ENCODE measurements at regions not wholly inside any gene's neighbourhood (a gene's known extent, or its start where the extent isn't known, plus 50 kb on each side); places are given as distances from the start of the nearest gene placed in this dataset.

- in situ Hi-C loops (cut with MboI; ENCODE audit: low sequenced_read_pairs) = no loop called here
Observed at GRCh38 chr19:27780367-27781075, 1432.4 kb downstream of the UQCRFS1 start.

- in situ Hi-C loops (cut with MboI; ENCODE audit: low sequenced_read_pairs) = no loop called here
Observed at GRCh38 chr19:27779954-27780353, 1433.0 kb downstream of the UQCRFS1 start.

- in situ Hi-C loops (cut with MboI; ENCODE audit: low sequenced_read_pairs) = no loop called here
Observed at GRCh38 chr19:27777726-27778125, 1435.2 kb downstream of the UQCRFS1 start.

- in situ Hi-C loops (cut with MboI; ENCODE audit: low sequenced_read_pairs) = no loop called here
Observed at GRCh38 chr19:27777242-27777641, 1435.7 kb downstream of the UQCRFS1 start.

GRCh38 chr19:27776524-27776923 lies 1436.4 kb downstream of the UQCRFS1 start:
- in situ Hi-C loops (cut with MboI; ENCODE audit: low sequenced_read_pairs) = no loop called here

- in situ Hi-C loops (cut with MboI; ENCODE audit: low sequenced_read_pairs) = no loop called here
Observed at GRCh38 chr19:27776020-27776419, 1436.9 kb downstream of the UQCRFS1 start.

GRCh38 chr19:27775395-27775794 lies 1437.6 kb downstream of the UQCRFS1 start:
- in situ Hi-C loops (cut with MboI; ENCODE audit: low sequenced_read_pairs) = no loop called here

- in situ Hi-C loops (cut with MboI; ENCODE audit: low sequenced_read_pairs) = no loop called here
Observed at GRCh38 chr19:27774827-27775226, 1438.1 kb downstream of the UQCRFS1 start.

- in situ Hi-C loops (cut with MboI; ENCODE audit: low sequenced_read_pairs) = no loop called here
Observed at GRCh38 chr19:27774337-27774736, 1438.6 kb downstream of the UQCRFS1 start.

GRCh38 chr19:27773318-27774094 lies 1439.4 kb downstream of the UQCRFS1 start:
- in situ Hi-C loops (cut with MboI; ENCODE audit: low sequenced_read_pairs) = no loop called here

- in situ Hi-C loops (cut with MboI; ENCODE audit: low sequenced_read_pairs) = no loop called here
Observed at GRCh38 chr19:27772059-27772458, 1440.9 kb downstream of the UQCRFS1 start.

GRCh38 chr19:27770095-27770494 lies 1442.9 kb downstream of the UQCRFS1 start:
- in situ Hi-C loops (cut with MboI; ENCODE audit: low sequenced_read_pairs) = no loop called here

GRCh38 chr19:27767234-27767633 lies 1445.7 kb downstream of the UQCRFS1 start:
- in situ Hi-C loops (cut with MboI; ENCODE audit: low sequenced_read_pairs) = no loop called here

GRCh38 chr19:27765912-27766725 lies 1446.8 kb downstream of the UQCRFS1 start:
- in situ Hi-C loops (cut with MboI; ENCODE audit: low sequenced_read_pairs) = no loop called here

GRCh38 chr19:27765397-27765796 lies 1447.6 kb downstream of the UQCRFS1 start:
- in situ Hi-C loops (cut with MboI; ENCODE audit: low sequenced_read_pairs) = no loop called here

- in situ Hi-C loops (cut with MboI; ENCODE audit: low sequenced_read_pairs) = no loop called here
Observed at GRCh38 chr19:27764186-27764804, 1448.7 kb downstream of the UQCRFS1 start.

GRCh38 chr19:27762933-27763332 lies 1450.0 kb downstream of the UQCRFS1 start:
- in situ Hi-C loops (cut with MboI; ENCODE audit: low sequenced_read_pairs) = no loop called here

- in situ Hi-C loops (cut with MboI; ENCODE audit: low sequenced_read_pairs) = no loop called here
Observed at GRCh38 chr19:27759896-27760295, 1453.1 kb downstream of the UQCRFS1 start.

GRCh38 chr19:27758626-27759505 lies 1454.1 kb downstream of the UQCRFS1 start:
- in situ Hi-C loops (cut with MboI; ENCODE audit: low sequenced_read_pairs) = no loop called here

- in situ Hi-C loops (cut with MboI; ENCODE audit: low sequenced_read_pairs) = no loop called here
Observed at GRCh38 chr19:27754700-27755099, 1458.3 kb downstream of the UQCRFS1 start.

All from HL-60/S4 treated with phorbol 12-myristate 13-acetate at 8.2 ng/mL for 4 days and 3 days (cell line).